ENCODE measurements at regions not wholly inside any gene's neighbourhood (a gene's known extent, or its start where the extent isn't known, plus 50 kb on each side); places are given as distances from the start of the nearest gene placed in this dataset.

DNA sequence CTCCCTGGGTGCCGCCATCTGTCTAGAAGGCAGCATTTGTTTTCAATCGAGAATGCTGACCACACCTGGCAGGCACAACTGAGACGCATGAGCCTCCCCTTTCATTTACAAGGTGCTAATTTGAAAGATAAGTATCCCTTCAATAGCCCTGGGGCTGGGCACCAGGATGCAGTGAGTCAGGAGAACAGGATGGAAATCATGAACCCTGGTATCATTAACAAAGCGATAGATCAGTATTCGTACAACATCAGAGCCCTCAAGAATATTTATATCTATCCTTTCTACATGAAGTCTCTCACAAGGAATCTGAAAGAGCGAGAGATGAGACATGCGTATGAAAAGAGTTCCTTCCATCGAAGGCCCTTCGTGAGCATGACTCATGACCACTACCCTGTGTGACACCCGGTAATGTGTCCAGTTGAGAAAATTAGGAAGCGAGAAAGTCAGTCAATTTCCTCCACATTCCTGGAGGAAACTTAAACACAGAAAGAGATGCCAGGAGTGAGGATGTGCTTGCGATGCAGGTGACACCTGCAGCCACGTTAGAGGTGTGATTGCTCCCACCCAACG lies 123.1 kb upstream of the PITRM1 start:
- no peaks in the 10 kb centered on the region for H3K79me2 ChIP-seq (ENCODE audit: low read depth)
- no peak overlapping the region for H3K9ac ChIP-seq
- no peak for TF ChIP-seq EZH2 (IDR thresholded peaks at IDR 0.05)
- TF ChIP-seq, protein P1, sequence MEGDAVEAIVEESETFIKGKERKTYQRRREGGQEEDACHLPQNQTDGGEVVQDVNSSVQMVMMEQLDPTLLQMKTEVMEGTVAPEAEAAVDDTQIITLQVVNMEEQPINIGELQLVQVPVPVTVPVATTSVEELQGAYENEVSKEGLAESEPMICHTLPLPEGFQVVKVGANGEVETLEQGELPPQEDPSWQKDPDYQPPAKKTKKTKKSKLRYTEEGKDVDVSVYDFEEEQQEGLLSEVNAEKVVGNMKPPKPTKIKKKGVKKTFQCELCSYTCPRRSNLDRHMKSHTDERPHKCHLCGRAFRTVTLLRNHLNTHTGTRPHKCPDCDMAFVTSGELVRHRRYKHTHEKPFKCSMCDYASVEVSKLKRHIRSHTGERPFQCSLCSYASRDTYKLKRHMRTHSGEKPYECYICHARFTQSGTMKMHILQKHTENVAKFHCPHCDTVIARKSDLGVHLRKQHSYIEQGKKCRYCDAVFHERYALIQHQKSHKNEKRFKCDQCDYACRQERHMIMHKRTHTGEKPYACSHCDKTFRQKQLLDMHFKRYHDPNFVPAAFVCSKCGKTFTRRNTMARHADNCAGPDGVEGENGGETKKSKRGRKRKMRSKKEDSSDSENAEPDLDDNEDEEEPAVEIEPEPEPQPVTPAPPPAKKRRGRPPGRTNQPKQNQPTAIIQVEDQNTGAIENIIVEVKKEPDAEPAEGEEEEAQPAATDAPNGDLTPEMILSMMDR (IDR thresholded peaks at IDR 0.05): no peak
- no peak for TF ChIP-seq EZH2phosphoT487 (IDR thresholded peaks at IDR 0.05)
- DNase-seq (ENCODE audit: low spot score): no peak
- H3F3A ChIP-seq (ENCODE audit: low read depth): no peaks in the 10 kb centered on the region
- no peaks in the 10 kb centered on the region for H3K27me3 ChIP-seq
- Mint-ChIP-seq H3K27ac (no peak overlapping the region), H3K4me1 (peaks cover 23% of the 10 kb centered on the region), H3K27me3 (ENCODE audit: insufficient read depth, low read depth) (peaks cover 12% of the 10 kb centered on the region), H3K36me3 (peaks cover 2% of the 10 kb centered on the region), H3K4me3 (no peak overlapping the region), H3K9me3 (peaks cover 5% of the 10 kb centered on the region)
- H4K20me1 ChIP-seq (ENCODE audit: low read depth): no peaks in the 10 kb centered on the region
- no peak overlapping the region for H2AFZ ChIP-seq (replicated peaks)
- peaks cover 4% of the 10 kb centered on the region for H3K4me1 ChIP-seq
- no peak overlapping the region for H3K4me3 ChIP-seq
- no peak overlapping the region for H3K27ac ChIP-seq
- H3K4me2 ChIP-seq: no peak overlapping the region
- no peaks in the 10 kb centered on the region for H3K36me3 ChIP-seq
- no peaks in the 10 kb centered on the region for H3K9me3 ChIP-seq (ENCODE audit: low read depth)

DNA sequence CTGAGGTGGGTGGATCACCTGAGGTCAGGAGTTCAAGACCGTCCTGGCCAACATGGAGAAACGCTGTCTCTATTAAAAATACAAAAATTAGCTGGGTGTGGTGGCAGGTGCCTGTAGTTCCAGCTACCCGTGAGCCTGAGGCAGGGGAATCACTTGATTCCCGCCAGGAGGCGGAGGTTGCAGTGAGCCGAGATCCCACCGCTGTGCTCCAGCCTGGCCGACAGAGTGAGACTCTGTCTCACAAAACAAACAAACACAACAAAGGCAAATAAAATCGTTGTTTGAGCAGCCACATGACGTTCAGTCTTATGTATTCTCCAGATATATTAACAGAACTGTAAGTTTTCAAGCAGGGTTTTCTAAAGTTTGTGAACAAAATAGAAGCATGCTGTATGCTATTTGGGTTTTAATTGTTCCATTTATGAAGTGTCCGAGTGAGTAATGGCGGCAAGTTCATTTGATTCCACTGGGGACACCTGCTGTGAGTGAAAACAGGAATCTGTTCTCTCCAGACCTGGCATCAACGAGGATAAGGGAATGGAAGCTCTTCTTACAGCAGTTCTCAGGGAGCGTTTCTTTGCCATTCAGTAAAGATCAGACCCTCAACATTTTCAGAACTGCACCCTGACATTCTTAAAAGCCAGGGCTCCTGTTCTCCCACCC lies 122.5 kb upstream of the PITRM1 start:
- Histone ChIP-seq H3K4me1 (peaks cover 4% of the 10 kb centered on the region), H3K27me3 (no peaks in the 10 kb centered on the region), H3K4me3 (no peak overlapping the region), H3K4me2 (no peak overlapping the region), H2AFZ (replicated peaks) (no peak overlapping the region), H3K36me3 (no peaks in the 10 kb centered on the region), H3F3A (ENCODE audit: low read depth) (no peaks in the 10 kb centered on the region), H3K27ac (no peak overlapping the region), H4K20me1 (ENCODE audit: low read depth) (no peaks in the 10 kb centered on the region), H3K9ac (no peak overlapping the region), H3K9me3 (ENCODE audit: low read depth) (no peaks in the 10 kb centered on the region), H3K79me2 (ENCODE audit: low read depth) (no peaks in the 10 kb centered on the region)
- Mint-ChIP-seq H3K4me3 (no peak overlapping the region), H3K36me3 (no peaks in the 10 kb centered on the region), H3K27ac (no peak overlapping the region), H3K27me3 (ENCODE audit: insufficient read depth, low read depth) (peaks cover 13% of the 10 kb centered on the region), H3K4me1 (peaks cover 23% of the 10 kb centered on the region), H3K9me3 (peaks cover 2% of the 10 kb centered on the region)
- TF ChIP-seq EZH2phosphoT487 (IDR thresholded peaks at IDR 0.05): no peak
- TF ChIP-seq, protein P1 (IDR thresholded peaks at IDR 0.05): no peak
- no peak for TF ChIP-seq EZH2 (IDR thresholded peaks at IDR 0.05)
- DNase-seq (ENCODE audit: low spot score): no peak

DNA sequence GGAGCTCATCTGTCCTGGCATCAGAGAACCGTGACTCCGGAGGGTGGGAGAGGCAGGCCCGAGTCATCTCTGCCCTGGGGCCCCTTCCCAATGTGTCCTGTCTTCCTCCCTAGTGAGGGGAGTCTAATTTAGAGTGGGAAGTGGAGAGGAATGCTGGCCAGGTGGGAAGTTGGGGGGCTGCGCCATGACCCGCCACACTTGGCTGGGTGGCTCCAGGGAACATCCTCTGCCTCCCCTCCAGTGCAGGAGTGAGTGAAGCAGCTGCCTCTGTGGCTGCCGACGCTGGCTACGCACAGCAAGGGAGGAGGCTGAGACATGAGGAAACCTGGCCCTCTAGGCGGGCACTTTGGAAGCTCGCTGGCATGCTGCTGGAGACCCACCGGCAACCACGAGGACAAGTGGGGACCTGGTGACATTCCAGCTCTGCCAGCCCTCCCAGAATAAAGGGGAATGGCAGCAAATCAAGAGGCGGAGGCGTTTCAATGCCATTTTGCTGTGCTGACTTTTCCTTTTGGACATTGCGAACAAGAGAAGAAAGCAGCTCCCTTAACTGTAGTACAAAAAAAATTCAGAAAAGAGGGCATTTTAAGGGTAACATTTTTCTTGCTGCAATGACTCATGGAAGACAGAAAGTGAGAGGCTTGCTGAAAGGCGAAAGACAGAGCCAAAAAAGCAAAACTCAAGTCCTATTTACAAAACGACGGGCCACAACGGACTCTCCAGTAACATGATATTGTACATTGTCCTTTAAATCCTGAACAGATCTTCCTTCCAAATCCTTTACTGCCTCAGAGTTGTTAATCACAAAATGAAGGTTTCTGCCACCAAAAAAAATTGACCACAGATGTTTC lies 121.2 kb upstream of the PITRM1 start:
- no peaks in the 10 kb centered on the region for H3K79me2 ChIP-seq (ENCODE audit: low read depth)
- Mint-ChIP-seq H3K4me3 (no peak overlapping the region), H3K36me3 (no peaks in the 10 kb centered on the region), H3K9me3 (no peaks in the 10 kb centered on the region), H3K27me3 (ENCODE audit: insufficient read depth, low read depth) (peaks cover 12% of the 10 kb centered on the region), H3K4me1 (peaks cover 24% of the 10 kb centered on the region), H3K27ac (no peak overlapping the region)
- no peak overlapping the region for H3K9ac ChIP-seq
- H3F3A ChIP-seq (ENCODE audit: low read depth): no peaks in the 10 kb centered on the region
- H3K27me3 ChIP-seq: no peaks in the 10 kb centered on the region
- TF ChIP-seq, protein P1 (IDR thresholded peaks at IDR 0.05): no peak
- no peak for TF ChIP-seq EZH2 (IDR thresholded peaks at IDR 0.05)
- TF ChIP-seq EZH2phosphoT487 (IDR thresholded peaks at IDR 0.05): no peak
- peaks cover 4% of the 10 kb centered on the region for H3K4me1 ChIP-seq
- no peak overlapping the region for H3K4me2 ChIP-seq
- no peak overlapping the region for H3K4me3 ChIP-seq
- H3K36me3 ChIP-seq: no peaks in the 10 kb centered on the region
- no peak overlapping the region for H2AFZ ChIP-seq (replicated peaks)
- no peak overlapping the region for H3K27ac ChIP-seq
- DNase-seq (ENCODE audit: low spot score): no peak
- no peaks in the 10 kb centered on the region for H4K20me1 ChIP-seq (ENCODE audit: low read depth)
- no peaks in the 10 kb centered on the region for H3K9me3 ChIP-seq (ENCODE audit: low read depth)

Data from neural progenitor cell (in vitro differentiated cells).